ENCODE measurements at regions not wholly inside any gene's neighbourhood (a gene's known extent, or its start where the extent isn't known, plus 50 kb on each side); places are given as distances from the start of the nearest gene placed in this dataset.

- no peaks in the 10 kb centered on the region for H3K4me1 ChIP-seq
- intact Hi-C loops (cut with DNase I; ENCODE audit: low total_unique reads) = no loop called here
- no peak overlapping the region for H3K27ac ChIP-seq
- H3K4me3 ChIP-seq = no peak overlapping the region
- TF ChIP-seq, protein P1, sequence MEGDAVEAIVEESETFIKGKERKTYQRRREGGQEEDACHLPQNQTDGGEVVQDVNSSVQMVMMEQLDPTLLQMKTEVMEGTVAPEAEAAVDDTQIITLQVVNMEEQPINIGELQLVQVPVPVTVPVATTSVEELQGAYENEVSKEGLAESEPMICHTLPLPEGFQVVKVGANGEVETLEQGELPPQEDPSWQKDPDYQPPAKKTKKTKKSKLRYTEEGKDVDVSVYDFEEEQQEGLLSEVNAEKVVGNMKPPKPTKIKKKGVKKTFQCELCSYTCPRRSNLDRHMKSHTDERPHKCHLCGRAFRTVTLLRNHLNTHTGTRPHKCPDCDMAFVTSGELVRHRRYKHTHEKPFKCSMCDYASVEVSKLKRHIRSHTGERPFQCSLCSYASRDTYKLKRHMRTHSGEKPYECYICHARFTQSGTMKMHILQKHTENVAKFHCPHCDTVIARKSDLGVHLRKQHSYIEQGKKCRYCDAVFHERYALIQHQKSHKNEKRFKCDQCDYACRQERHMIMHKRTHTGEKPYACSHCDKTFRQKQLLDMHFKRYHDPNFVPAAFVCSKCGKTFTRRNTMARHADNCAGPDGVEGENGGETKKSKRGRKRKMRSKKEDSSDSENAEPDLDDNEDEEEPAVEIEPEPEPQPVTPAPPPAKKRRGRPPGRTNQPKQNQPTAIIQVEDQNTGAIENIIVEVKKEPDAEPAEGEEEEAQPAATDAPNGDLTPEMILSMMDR (IDR thresholded peaks at IDR 0.05) = no peak
- no peaks in the 10 kb centered on the region for H3K36me3 ChIP-seq
- H3K9me3 ChIP-seq = peaks cover 0 to 3% (median 3%) of the 10 kb centered on the region in 3 donors
- DNase-seq = no peak
- no peaks in the 10 kb centered on the region for H3K27me3 ChIP-seq
These were observed 490.9 kb downstream of the REEP3 start for GRCh38 chr10:64011912-64012714.

DNA sequence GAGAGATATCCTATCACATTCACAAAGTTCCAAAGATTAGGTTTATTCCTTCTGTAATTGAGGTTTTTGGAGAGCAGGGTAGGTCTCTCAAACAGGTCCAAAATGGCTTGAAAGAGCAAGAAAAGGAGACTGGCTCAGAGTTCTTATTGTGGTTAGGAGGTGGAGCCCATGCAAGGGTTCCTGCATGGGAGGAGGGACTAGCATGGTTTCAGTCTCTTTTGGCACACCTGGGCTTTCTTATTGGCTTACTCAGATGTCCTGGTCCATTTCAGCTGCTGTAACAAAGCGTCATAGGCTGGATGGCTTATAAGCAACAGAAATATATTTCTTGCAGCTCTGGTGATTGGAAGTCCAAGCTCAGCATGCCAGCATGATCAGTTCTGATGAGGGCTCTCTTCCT, 493.1 kb downstream of the REEP3 start:
- intact Hi-C loops (cut with DNase I; ENCODE audit: low total_unique reads) = no loop called here
- H3K4me3 ChIP-seq = no peak overlapping the region
- H3K27me3 ChIP-seq = no peaks in the 10 kb centered on the region
- H3K9me3 ChIP-seq = no peaks in the 10 kb centered on the region
- H3K36me3 ChIP-seq = no peaks in the 10 kb centered on the region
- no peak for DNase-seq
- H3K4me1 ChIP-seq = no peaks in the 10 kb centered on the region
- TF ChIP-seq, protein P1 (IDR thresholded peaks at IDR 0.05) = no peak
- H3K27ac ChIP-seq = no peak overlapping the region

DNA sequence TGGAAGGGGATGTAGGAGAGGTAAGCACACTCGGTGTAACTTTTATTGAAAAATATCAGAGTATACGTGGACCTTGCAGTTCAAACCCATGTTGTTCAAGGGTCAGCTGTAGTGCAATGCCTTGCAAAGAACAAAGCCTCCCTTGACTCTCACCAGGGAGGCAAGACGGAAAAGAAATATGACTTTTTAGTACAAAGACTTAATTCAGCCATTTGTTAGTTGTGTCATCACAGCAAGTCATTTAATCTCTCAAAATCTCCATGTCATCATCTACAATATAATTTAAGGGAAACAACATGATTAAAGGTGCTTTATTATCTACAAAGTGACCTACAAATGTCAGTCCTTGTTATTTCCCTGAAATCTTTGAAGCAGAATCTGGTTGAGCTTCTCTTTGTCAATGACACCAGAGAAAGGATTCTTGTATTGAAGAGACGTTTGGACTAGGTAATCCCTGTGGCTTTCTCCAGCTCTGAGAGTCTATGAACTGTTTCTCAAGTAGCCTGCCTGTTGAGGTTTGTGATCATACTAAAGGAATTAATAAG, 502.8 kb downstream of the REEP3 start:
- Histone ChIP-seq H3K27ac (no peak overlapping the region), H3K27me3 (no peaks in the 10 kb centered on the region), H3K9me3 (peaks cover 0 to 10% (median 0%) of the 10 kb centered on the region in 3 donors), H3K4me1 (no peaks in the 10 kb centered on the region), H3K4me3 (no peak overlapping the region), H3K36me3 (no peaks in the 10 kb centered on the region)
- TF ChIP-seq, protein P1 (IDR thresholded peaks at IDR 0.05) = no peak
- DNase-seq = no peak
- intact Hi-C loops (cut with DNase I; ENCODE audit: low total_unique reads) = no loop called here

DNA sequence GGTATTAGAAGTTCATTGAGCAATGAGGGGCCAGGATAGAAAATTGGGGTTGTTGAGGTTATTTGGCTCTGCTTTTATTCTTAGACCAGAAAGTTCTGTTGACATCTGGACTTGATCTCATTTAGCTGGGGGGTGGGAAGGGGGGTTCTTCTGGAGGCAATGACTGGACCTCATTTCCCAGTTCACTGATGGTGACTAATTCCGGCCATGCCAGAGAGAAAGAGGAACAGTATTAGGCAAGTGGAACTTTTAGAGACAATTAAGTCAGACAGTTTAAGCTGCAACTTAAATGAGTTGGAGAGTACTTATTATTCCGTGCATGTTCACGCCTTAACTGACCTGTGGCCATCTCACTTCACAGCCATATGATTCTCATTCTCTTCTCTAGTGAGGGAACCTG, 512.5 kb downstream of the REEP3 start:
- peaks cover 0 to 3% (median 0%) of the 10 kb centered on the region in 4 donors for H3K4me1 ChIP-seq
- no peaks in the 10 kb centered on the region for H3K36me3 ChIP-seq
- TF ChIP-seq, protein P1 (IDR thresholded peaks at IDR 0.05) = no peak
- peaks cover 0 to 3% of the 10 kb centered on the region in 2 donors for H3K27me3 ChIP-seq
- H3K27ac ChIP-seq = no peak overlapping the region
- no peak for DNase-seq
- H3K9me3 ChIP-seq = no peaks in the 10 kb centered on the region
- intact Hi-C loops (cut with DNase I; ENCODE audit: low total_unique reads) = no loop called here
- H3K4me3 ChIP-seq = no peak overlapping the region

DNA sequence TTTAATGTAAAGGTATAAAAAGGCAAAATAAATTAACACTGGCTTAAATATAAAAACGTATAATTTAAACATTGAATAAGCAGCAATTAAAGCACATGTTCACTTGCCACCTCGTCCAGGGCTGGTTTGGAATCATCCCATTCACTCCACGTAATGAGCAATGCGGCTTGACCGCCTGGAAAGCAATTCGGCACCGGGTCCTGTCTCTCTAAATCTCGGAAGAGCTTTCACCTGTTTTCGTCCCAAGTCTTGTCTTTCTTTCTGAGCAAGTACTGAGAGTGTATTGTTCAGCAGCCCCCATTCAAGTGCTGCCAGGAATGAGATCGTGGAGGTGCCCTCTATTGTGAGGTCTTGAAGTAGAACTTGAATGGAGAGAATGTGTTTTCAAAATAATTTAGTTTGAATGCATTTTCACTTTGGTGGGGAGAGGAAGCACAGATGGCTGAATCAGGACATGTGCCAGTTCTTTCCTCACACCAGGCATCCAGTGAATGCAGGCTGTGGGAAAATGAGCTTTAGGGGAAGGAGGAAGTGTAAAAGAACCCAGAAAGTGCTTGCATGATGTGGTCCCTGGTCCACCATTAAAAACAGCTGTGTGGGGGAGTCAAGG, 515.2 kb downstream of the REEP3 start:
- Histone ChIP-seq H3K4me3 (no peak overlapping the region), H3K4me1 (peaks cover 0 to 10% (median 5%) of the 10 kb centered on the region in 4 donors), H3K9me3 (no peaks in the 10 kb centered on the region), H3K36me3 (no peaks in the 10 kb centered on the region), H3K27me3 (peaks cover 0 to 3% of the 10 kb centered on the region in 2 donors), H3K27ac (no peak overlapping the region)
- no peak for DNase-seq
- TF ChIP-seq, protein P1 (IDR thresholded peaks at IDR 0.05) = no peak
- intact Hi-C loops (cut with DNase I; ENCODE audit: low total_unique reads) = no loop called here
